Hepatocyte (in vitro differentiated cells): ENCODE measurements at regions not wholly inside any gene's neighbourhood (a gene's known extent, or its start where the extent isn't known, plus 50 kb on each side); places are given as distances from the start of the nearest gene placed in this dataset.

Source experiments
- CTCF ChIP-seq: fragments of 200-600 bp; sonication (generic); IDR thresholded peaks from 2 replicates; pipeline ENCODE4 v1.5.1; 2016; ENCODE audit warnings: antibody characterized with exemption, mild to moderate bottlenecking; ENCODE audit not compliant: poor library complexity
- EZH2phosphoT487 ChIP-seq: fragments of 200-600 bp; sonication (generic); IDR thresholded peaks from one replicate; pipeline ENCODE4 v1.6.1; 2018; ENCODE audit warnings: antibody characterized with exemption, mild to moderate bottlenecking, low read depth, moderate library complexity; ENCODE audit not compliant: unreplicated experiment, severe bottlenecking

GRCh38 chr10:35769795-35770194 lies 127.7 kb upstream of the FZD8 start:
- TF ChIP-seq CTCF: no peak
- TF ChIP-seq EZH2phosphoT487: no peak
